Thyroid gland (tissue), 4 donors: ENCODE measurements at regions not wholly inside any gene's neighbourhood (a gene's known extent, or its start where the extent isn't known, plus 50 kb on each side); places are given as distances from the start of the nearest gene placed in this dataset.

Source experiments
- CTCF ChIP-seq, 6 experiments: fragments of 200-600 bp in 3 of 6; fragments of 450-650 bp in 3 of 6; sonication (generic) in 3 of 6; IDR thresholded peaks; one replicate each; pipeline ENCODE4 v1.5.1; 2016 to 2019; ENCODE audit warnings: antibody characterized with exemption in 6 of 6, mild to moderate bottlenecking in 2 of 6, inconsistent platforms in 1 of 6, moderate library complexity in 1 of 6
- POLR2A ChIP-seq, 2 donors: fragments of 450-650 bp; IDR thresholded peaks; one replicate each; pipeline ENCODE4 v1.6.1; 2017; ENCODE audit warnings: antibody characterized with exemption in 2 of 2, mild to moderate bottlenecking in 2 of 2, moderate library complexity in 1 of 2

GRCh38 chr7:131961054-131961680, 404.7 kb upstream of the PODXL start:
- TF ChIP-seq CTCF (IDR thresholded peaks at IDR 0.05) (no peak), POLR2A (IDR thresholded peaks at IDR 0.05) (no peak)
